GM18909 (cell line): ENCODE measurements at regions not wholly inside any gene's neighbourhood (a gene's known extent, or its start where the extent isn't known, plus 50 kb on each side); places are given as distances from the start of the nearest gene placed in this dataset.

Experiments used
- ATAC-seq: cut with Tn5 transposase; IDR thresholded peaks from one replicate; pipeline ENCODE4 v1.9.1; 2021; ENCODE audit warnings: mild to moderate bottlenecking; ENCODE audit not compliant: unreplicated experiment, poor library complexity

GRCh38 chr6:92840246-92840930, 579.0 kb downstream of the EPHA7 start:
- ATAC-seq, result no peak

GRCh38 chr6:92828788-92829187, 590.6 kb downstream of the EPHA7 start:
- ATAC-seq, result no peak

GRCh38 chr6:92827104-92827503, 592.3 kb downstream of the EPHA7 start:
- no peak for ATAC-seq

- no peak for ATAC-seq
These were observed 592.7 kb downstream of the EPHA7 start for GRCh38 chr6:92826633-92827032.

GRCh38 chr6:92822222-92822621, 597.1 kb downstream of the EPHA7 start:
- no peak for ATAC-seq

GRCh38 chr6:92820601-92821000, 598.8 kb downstream of the EPHA7 start:
- ATAC-seq, result no peak

- ATAC-seq, result peak; percentile 98
These were observed 608.4 kb downstream of the EPHA7 start for GRCh38 chr6:92810913-92811312.

- ATAC-seq, result no peak
These were observed 613.1 kb downstream of the EPHA7 start for GRCh38 chr6:92806254-92806653.

GRCh38 chr6:92791403-92791802, 628.0 kb downstream of the EPHA7 start:
- no peak for ATAC-seq

- ATAC-seq, result no peak
These were observed 629.0 kb downstream of the EPHA7 start for GRCh38 chr6:92790381-92790780.

GRCh38 chr6:92784235-92784634, 635.1 kb downstream of the EPHA7 start:
- ATAC-seq, result no peak

- no peak for ATAC-seq
These were observed 639.6 kb downstream of the EPHA7 start for GRCh38 chr6:92779746-92780145.

GRCh38 chr6:92777146-92777740, 642.1 kb downstream of the EPHA7 start:
- ATAC-seq, result peak; percentile 56

- no peak for ATAC-seq
These were observed 648.8 kb downstream of the EPHA7 start for GRCh38 chr6:92770540-92770939.

GRCh38 chr6:92767101-92767500, 652.3 kb downstream of the EPHA7 start:
- no peak for ATAC-seq

GRCh38 chr6:92763680-92764079, 655.7 kb downstream of the EPHA7 start:
- ATAC-seq, result no peak

GRCh38 chr6:92763274-92763584, 656.1 kb downstream of the EPHA7 start:
- no peak for ATAC-seq

GRCh38 chr6:92762443-92763273, 656.7 kb downstream of the EPHA7 start:
- ATAC-seq, result no peak

GRCh38 chr6:92759178-92759577, 660.2 kb downstream of the EPHA7 start:
- no peak for ATAC-seq

- no peak for ATAC-seq
These were observed 661.4 kb downstream of the EPHA7 start for GRCh38 chr6:92757925-92758324.

GRCh38 chr6:92756912-92757311, 662.4 kb downstream of the EPHA7 start:
- no peak for ATAC-seq

- ATAC-seq, result no peak
These were observed 665.4 kb downstream of the EPHA7 start for GRCh38 chr6:92753956-92754355.
